ENCODE measurements at regions not wholly inside any gene's neighbourhood (a gene's known extent, or its start where the extent isn't known, plus 50 kb on each side); places are given as distances from the start of the nearest gene placed in this dataset.
"Not testable (repeated sequence)": the region's sequence is repeated elsewhere in the genome, so short reads cannot be mapped to it uniquely, and the experiment has no call there.

GRCh38 chr5:72586788-72587530 is 79.7 kb upstream of the ZNF366 start:
- H3K27ac ChIP-seq (ENCODE audit: low read length) = no peak overlapping the region
- ATAC-seq (ENCODE audit: insufficient read depth, low read depth) (no peak), DNase-seq (no peak)
- no peak overlapping the region for H3K9ac ChIP-seq (ENCODE audit: low read depth, low read length)
- no peak for TF ChIP-seq CTCF (IDR thresholded peaks at IDR 0.05; ENCODE audit: borderline replicate concordance, extremely low read depth, low read length, poor library complexity, severe bottlenecking)
- no peak for TF ChIP-seq EZH2 (IDR thresholded peaks at IDR 0.05; ENCODE audit: borderline replicate concordance, low read depth, low read length, severe bottlenecking)
- no peaks in the 10 kb centered on the region for H3K9me3 ChIP-seq (ENCODE audit: insufficient read depth, low read length, severe bottlenecking)
- no peak overlapping the region for H3K4me3 ChIP-seq (ENCODE audit: low read depth in 1 of 2, low read length in 2 of 2)
- H2AFZ ChIP-seq (ENCODE audit: low read depth, low read length) = no peak overlapping the region
- H3K27me3 ChIP-seq (ENCODE audit: insufficient read depth, low read length, poor library complexity) = no peaks in the 10 kb centered on the region
- no peak overlapping the region for H3K4me2 ChIP-seq (ENCODE audit: insufficient read depth, low read length)
- H4K20me1 ChIP-seq (ENCODE audit: insufficient read depth, low read length) = no peaks in the 10 kb centered on the region
- no peaks in the 10 kb centered on the region for H3K4me1 ChIP-seq (ENCODE audit: insufficient read depth, low read length)
- H3K36me3 ChIP-seq (ENCODE audit: insufficient read depth, low read length) = no peaks in the 10 kb centered on the region
- H3K79me2 ChIP-seq (ENCODE audit: insufficient read depth, low read length) = no peaks in the 10 kb centered on the region

GRCh38 chr5:72584466-72584865 is 77.3 kb upstream of the ZNF366 start:
- Histone ChIP-seq H3K79me2 (ENCODE audit: insufficient read depth, low read length) (no peaks in the 10 kb centered on the region), H3K4me1 (ENCODE audit: insufficient read depth, low read length) (no peaks in the 10 kb centered on the region), H3K9me3 (ENCODE audit: insufficient read depth, low read length, severe bottlenecking) (no peaks in the 10 kb centered on the region), H4K20me1 (ENCODE audit: insufficient read depth, low read length) (no peaks in the 10 kb centered on the region), H3K36me3 (ENCODE audit: insufficient read depth, low read length) (no peaks in the 10 kb centered on the region), H3K27me3 (ENCODE audit: insufficient read depth, low read length, poor library complexity) (no peaks in the 10 kb centered on the region), H2AFZ (ENCODE audit: low read depth, low read length) (no peak overlapping the region), H3K4me3 (ENCODE audit: low read depth in 1 of 2, low read length in 2 of 2) (no peak overlapping the region), H3K27ac (ENCODE audit: low read length) (no peak overlapping the region), H3K9ac (ENCODE audit: low read depth, low read length) (no peak overlapping the region), H3K4me2 (ENCODE audit: insufficient read depth, low read length) (no peak overlapping the region)
- DNase-seq = no peak
- no peak for ATAC-seq (ENCODE audit: insufficient read depth, low read depth)
- TF ChIP-seq CTCF (IDR thresholded peaks at IDR 0.05; ENCODE audit: borderline replicate concordance, extremely low read depth, low read length, poor library complexity, severe bottlenecking) = no peak
- TF ChIP-seq EZH2 (IDR thresholded peaks at IDR 0.05; ENCODE audit: borderline replicate concordance, low read depth, low read length, severe bottlenecking) = no peak

GRCh38 chr5:72579290-72579689 is 72.1 kb upstream of the ZNF366 start:
- H3K4me1 ChIP-seq (ENCODE audit: insufficient read depth, low read length); H3K79me2 ChIP-seq (ENCODE audit: insufficient read depth, low read length); ATAC-seq (ENCODE audit: insufficient read depth, low read depth); DNase-seq; H3K9me3 ChIP-seq (ENCODE audit: insufficient read depth, low read length, severe bottlenecking); H3K4me2 ChIP-seq (ENCODE audit: insufficient read depth, low read length); H3K27me3 ChIP-seq (ENCODE audit: insufficient read depth, low read length, poor library complexity); H3K9ac ChIP-seq (ENCODE audit: low read depth, low read length); H3K4me3 ChIP-seq (ENCODE audit: low read depth in 1 of 2, low read length in 2 of 2); H3K27ac ChIP-seq (ENCODE audit: low read length); H3K36me3 ChIP-seq (ENCODE audit: insufficient read depth, low read length); H2AFZ ChIP-seq (ENCODE audit: low read depth, low read length); H4K20me1 ChIP-seq (ENCODE audit: insufficient read depth, low read length): not testable (repeated sequence)

- H3K4me2 ChIP-seq (ENCODE audit: insufficient read depth, low read length) = no peak overlapping the region
- DNase-seq (no peak), ATAC-seq (ENCODE audit: insufficient read depth, low read depth) (no peak)
- H3K27ac ChIP-seq (ENCODE audit: low read length) = no peak overlapping the region
- H3K4me3 ChIP-seq (ENCODE audit: low read depth in 1 of 2, low read length in 2 of 2) = no peak overlapping the region
- no peaks in the 10 kb centered on the region for H3K79me2 ChIP-seq (ENCODE audit: insufficient read depth, low read length)
- H3K9ac ChIP-seq (ENCODE audit: low read depth, low read length) = no peak overlapping the region
- TF ChIP-seq CTCF (IDR thresholded peaks at IDR 0.05; ENCODE audit: borderline replicate concordance, extremely low read depth, low read length, poor library complexity, severe bottlenecking) (no peak), EZH2 (IDR thresholded peaks at IDR 0.05; ENCODE audit: borderline replicate concordance, low read depth, low read length, severe bottlenecking) (no peak)
- no peaks in the 10 kb centered on the region for H3K9me3 ChIP-seq (ENCODE audit: insufficient read depth, low read length, severe bottlenecking)
- H3K27me3 ChIP-seq (ENCODE audit: insufficient read depth, low read length, poor library complexity) = peaks cover 3% of the 10 kb centered on the region
- H3K36me3 ChIP-seq (ENCODE audit: insufficient read depth, low read length) = no peaks in the 10 kb centered on the region
- H2AFZ ChIP-seq (ENCODE audit: low read depth, low read length) = no peak overlapping the region
- no peaks in the 10 kb centered on the region for H3K4me1 ChIP-seq (ENCODE audit: insufficient read depth, low read length)
- no peaks in the 10 kb centered on the region for H4K20me1 ChIP-seq (ENCODE audit: insufficient read depth, low read length)
Measured at GRCh38 chr5:72572236-72572765, 65.1 kb upstream of the ZNF366 start.
